Activated CD4-positive, alpha-beta T cell treated with anti-CD3 and anti-CD28 coated beads, Interleukin-2, amount 50 U/mL, for 16 hours (primary cell): ENCODE measurements at regions not wholly inside any gene's neighbourhood (a gene's known extent, or its start where the extent isn't known, plus 50 kb on each side); places are given as distances from the start of the nearest gene placed in this dataset.
A peak's percentile ranks its signal among the peaks of the same experiment; 100 is the strongest.

Source experiments
- DNase-seq: peaks from one replicate; pipeline ENCODE4 v3.0.0-alpha.2; 2020

DNA sequence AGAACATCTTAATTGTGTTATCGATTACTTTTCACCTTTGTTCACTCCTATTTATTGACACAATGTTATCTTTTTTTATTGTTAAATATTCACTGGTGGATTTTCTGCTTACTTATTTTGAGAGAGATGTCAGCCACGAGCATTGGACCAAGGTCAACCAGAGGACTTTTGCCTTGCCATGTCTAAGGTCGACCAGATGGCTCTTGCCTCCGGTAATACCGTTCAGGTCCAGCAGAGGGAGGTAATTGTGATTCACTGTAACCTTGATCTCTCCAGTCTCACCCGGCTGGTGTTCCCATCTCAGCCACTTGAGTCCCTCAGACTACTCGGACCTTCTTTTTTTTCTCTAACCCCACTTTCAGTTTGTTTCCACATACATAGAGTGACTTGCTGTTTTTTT, 1438.1 kb downstream of the UQCRFS1 start:
- DNase-seq = peak; percentile 29

DNA sequence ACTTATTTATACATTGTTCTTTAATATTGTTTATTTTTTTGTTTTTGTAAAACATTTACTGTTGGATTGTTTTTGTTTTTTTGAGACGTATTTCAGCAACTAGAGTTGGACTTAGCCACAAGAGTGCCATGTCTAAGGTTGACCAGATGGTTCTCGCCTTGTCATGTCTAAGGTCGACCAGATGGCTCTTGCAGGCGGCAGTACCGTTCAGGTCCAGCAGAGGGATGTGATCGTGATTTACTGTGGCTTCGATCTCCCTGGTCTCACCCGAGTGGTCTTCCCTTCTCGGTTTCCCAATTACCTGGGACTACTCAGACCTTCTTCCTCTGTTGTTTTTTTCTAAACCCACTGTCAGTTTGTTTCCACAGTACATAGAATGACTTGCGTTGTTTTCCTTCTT, 1438.6 kb downstream of the UQCRFS1 start:
- DNase-seq = no peak

DNA sequence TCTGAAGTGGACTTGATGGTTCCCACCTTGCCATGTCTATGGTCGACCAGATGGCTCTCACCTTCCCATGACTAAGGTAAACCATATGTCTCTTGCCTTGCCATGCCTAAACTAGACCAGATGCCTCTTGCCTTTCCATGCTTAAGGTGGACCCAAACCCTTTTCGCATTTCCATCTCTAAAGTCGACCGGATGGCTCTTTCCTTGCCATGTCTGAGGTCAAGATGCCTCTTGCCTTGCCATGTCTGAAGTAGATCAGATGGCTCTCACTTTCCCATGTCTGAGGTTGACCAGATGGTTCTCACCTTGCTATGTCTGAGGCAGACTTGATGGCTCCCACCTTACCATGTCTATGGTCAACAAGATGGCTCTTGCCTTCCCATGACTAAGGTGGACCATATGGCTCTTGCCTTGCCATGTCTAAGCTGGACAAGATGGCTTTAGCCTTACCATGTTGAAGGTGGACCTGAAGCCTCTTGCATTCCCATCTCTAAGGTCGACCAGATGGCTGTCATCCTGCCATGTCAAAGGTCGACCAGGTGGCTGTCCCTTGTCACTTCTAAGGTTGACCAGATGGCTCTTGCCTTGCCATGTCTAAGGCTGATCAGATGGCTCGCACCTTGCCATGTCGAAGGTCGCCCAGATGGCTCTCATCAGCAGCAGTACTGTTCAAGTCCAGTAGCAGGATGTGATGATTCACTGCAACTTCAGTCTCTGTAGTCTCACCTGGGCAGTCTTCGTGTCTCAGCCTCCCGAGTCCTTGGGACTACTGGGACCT, 1439.4 kb downstream of the UQCRFS1 start:
- no peak for DNase-seq

DNA sequence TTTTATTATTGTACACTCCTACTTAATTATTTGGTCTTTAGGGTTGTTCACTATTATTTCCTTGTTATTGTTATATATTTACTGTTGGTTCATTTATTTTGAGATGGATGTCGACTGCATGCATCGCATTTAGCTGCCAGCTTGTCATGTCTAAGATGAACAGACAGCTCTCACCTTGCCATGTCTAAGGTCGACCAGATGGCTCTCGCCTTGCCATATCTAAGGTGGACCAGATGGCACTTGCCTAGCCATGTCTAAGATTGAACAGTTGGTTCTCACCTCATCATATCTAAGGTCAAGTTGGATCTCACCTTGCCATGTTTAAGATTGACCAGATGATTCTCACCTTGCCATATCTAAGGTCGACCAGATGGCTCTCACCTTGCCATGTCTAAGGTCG, 1440.9 kb downstream of the UQCRFS1 start:
- no peak for DNase-seq

DNA sequence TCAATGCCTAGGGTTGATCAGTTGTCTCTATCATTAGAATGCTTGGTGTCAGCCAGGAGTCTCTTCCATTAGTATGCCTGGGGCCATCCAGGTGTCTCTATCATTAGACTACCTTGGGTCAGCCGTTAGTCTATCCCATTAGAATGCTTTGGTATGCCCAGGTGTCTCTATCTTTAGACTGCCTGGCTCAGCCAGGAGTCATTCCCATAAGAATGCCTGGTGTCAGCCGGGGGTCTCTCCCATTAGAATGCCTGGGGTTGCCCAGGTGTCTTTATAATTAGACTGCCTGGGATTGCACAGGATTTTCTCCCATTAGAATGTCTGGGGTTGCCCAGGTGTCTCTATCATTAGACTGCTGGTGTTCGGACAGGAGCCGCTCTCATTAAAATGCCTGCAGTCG, 1442.9 kb downstream of the UQCRFS1 start:
- no peak for DNase-seq

DNA sequence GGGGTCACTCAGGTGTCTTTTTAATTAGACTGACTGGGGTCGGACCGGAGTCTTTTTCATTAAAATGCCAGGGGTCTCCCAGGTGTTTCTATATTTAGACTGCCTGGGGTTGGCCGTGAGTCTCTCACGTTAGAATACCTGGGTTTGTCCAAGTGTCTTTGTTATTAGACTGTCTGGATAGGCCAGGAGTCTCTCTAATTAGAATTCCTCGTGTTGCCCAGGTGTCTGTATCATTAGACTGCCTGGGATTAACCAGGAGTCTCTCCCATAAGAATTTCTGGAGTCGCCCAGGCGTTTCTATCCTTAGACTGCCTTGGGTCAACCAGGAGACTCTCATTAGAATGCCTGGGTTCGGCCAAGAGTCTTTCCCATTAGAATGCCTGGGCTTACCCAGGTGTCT, 1445.7 kb downstream of the UQCRFS1 start:
- DNase-seq = no peak

DNA sequence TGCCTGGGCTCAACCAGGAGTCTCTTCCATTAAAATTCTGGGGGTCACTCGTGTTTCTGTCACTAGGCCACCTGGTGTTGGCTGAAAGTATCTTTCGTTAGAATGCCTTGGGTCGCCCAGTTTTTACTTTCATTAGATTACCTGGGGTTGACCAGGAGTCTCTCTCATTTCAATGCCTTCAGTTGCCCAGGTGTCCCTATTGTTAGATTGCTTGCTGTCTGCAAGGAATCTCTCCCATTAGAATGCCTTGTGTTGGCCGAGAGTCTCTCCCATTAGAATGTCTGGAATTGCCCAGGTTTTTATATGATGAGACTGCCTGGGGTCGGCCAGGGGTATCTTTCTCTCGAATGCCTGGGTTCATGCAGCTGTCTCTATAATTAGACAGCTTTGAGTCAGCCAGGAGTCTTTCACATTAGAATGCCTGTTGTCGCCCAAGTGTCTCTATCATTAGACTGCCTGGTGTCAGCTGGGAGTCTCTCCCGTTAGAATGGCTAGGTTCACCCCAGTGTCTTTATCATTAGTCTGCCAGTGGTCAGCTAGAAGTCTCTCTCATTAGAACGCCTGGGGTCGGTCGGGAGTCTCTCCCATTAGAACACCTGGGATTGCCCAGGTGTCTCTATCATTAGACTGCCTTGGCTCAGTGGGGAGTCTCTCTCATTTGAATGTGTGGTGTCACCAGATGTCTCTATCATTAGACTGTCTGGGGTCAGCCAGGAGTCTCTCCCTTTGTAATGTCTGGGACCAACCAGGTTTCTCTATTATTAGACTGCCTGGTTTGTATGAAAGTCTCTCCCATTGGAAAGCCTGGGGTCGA, 1446.8 kb downstream of the UQCRFS1 start:
- no peak for DNase-seq

DNA sequence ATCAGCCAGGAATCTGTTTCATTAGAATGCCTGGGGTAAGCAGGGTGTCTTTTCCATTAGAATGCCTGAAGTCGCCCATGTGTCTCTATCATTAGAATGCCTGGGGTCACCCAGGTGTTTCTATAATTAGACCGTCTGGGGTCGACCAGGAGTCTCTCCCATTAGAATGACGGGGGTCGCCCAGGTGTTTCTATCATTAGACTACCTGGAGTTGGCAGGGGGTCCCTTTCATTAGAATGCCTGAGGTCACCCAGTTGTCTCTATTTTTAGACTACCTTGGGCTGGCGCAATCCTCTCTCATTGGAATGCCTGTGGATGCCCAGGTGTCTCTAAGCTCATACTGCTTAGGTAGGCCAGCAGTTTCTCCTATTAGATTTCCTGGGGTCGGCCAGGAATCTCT, 1447.6 kb downstream of the UQCRFS1 start:
- DNase-seq = no peak

DNA sequence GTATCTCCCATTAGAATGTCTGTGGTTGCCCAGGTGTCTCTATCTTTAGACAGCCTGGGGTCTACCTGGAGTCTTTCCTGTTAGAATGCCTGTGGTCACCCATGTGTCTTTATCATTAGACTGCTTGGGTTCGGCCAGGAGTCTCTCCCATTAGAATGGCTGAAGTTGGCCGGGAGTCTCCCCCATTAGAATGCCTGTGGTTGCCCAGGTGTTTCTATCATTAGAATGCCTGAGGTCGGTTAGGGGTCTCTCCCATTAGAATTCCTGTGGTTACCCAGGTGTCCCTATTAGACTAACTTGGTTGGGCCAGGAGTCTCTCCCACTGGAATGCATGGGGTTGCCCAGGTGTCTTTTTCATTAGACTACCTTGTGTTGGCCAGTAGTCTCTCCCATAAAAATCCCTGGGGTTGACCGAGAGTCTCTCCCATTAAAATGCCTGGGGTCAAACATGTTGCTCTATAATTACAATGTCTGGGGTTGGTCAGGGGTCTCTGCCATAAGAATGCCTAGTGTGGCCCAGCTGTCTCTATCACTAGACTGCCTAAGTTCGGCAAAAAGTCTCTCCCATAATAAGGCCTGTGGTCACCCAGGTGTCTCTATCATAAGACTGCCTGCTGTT, 1448.7 kb downstream of the UQCRFS1 start:
- DNase-seq = no peak

DNA sequence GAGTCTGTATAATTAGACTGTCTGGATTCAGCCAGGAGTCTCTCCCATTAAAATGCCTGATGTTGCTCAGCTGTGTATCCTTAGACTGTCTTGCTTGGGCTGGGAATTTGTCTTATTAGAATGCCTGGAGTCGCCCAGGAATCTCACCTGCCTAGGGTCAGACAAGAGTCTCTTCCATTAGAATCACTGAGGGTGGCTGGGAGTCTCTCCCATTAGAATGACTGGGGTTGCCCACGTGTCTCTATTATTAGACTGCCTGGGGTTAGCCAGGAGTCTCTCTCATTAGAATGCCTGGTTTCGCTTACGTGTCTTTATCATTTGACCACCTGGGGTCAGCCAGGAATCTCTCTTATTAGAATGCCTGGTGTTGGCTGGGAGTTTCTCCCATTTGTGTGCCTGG, 1450.0 kb downstream of the UQCRFS1 start:
- DNase-seq = no peak

DNA sequence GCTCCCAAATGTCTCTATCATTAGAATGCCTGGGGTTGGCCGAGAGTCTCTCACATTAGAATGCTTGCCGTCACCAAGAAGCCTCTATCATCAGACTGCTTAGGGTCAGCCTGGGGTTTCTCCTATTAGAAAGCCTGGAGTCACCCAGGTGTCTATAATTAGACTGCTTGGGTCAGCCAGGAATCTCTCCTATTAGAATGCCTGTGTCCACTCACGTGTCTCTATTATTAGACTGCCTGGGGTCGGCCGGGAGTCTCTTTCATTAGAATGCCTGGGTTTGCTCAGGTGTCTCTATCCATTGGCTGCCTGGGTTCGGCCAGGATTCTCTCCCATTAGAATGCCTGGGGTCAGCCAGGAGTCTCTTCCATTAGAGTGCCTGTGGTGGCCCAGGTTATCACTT, 1453.1 kb downstream of the UQCRFS1 start:
- DNase-seq = no peak

DNA sequence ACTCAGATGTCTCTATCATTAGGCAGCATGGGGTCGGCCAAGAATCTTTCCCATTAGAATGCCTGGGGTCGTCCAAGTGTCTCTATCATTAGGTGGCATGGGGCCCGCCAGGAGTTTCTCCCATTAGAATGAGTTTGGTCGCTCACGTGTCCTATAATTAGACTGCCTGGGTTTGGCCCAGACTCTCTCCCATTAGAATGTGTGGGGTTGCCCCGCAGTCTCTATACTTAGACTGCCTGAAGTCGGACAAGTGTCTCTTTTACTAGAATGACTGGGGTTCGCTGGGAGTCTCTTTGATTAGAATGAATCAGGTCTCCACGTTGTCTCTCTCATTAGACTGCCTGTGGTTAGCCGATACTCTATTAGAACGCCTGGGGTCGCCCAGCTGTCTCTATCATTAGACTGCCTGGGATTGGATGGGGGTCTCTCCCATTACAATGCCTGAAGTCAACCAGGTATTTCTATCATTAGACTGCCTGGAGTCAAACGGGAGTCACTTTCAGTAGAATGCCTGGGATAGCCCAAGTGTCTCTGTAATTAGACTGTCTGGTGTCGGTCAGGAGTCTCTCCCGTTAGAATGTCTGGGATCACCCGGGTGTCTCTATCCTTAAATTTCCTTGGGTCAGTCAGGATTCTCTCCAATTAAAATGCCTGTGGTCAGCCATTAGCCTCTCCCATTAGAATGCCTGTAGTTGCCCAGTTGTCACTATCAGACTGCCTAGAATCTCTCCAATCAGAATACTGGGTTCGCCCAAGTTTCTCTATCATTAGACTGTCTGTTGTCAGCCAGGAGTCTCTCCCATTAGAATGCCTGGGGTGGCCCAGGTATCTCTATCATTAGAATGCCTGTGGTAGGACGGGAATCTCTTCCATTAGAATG, 1454.1 kb downstream of the UQCRFS1 start:
- DNase-seq = no peak

DNA sequence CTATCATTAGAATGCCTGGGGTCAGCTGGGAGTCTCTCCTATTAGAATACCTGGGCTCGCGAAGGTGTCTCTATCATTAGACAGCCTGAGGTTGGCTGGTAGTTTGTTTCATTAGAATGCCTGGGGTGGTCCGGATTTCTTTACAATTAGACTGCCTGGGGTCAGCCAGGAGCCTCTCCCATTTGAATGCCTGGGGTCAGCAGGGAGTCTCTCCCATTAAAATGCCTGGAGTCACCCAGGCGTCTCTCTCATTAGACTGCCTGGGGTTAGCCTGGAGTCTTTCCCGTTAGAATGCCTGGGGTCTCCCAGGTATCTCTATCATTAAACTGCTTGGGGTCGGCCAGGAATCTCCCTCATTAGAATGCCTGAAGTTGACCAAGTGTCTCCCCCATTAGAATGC, 1458.3 kb downstream of the UQCRFS1 start:
- DNase-seq = no peak

DNA sequence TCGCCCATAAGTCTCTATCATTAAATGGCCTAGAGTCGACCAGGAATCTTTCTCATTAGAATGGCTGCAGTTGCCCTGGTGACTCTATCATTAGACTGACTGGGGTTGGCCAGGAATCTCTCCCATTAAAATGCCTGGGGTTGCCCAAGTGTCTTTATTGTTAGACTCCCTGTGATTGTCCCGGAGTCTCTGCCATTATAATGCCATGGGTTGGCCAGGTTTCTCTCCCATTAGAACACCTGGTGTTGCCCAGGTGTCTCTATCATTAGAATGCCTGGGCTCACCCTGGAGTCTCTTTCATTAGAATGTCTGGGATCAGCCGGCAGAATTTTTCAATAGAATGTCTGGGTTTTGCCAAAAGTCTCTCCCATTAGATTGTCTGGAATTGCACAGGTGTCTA, 1459.3 kb downstream of the UQCRFS1 start:
- no peak for DNase-seq

DNA sequence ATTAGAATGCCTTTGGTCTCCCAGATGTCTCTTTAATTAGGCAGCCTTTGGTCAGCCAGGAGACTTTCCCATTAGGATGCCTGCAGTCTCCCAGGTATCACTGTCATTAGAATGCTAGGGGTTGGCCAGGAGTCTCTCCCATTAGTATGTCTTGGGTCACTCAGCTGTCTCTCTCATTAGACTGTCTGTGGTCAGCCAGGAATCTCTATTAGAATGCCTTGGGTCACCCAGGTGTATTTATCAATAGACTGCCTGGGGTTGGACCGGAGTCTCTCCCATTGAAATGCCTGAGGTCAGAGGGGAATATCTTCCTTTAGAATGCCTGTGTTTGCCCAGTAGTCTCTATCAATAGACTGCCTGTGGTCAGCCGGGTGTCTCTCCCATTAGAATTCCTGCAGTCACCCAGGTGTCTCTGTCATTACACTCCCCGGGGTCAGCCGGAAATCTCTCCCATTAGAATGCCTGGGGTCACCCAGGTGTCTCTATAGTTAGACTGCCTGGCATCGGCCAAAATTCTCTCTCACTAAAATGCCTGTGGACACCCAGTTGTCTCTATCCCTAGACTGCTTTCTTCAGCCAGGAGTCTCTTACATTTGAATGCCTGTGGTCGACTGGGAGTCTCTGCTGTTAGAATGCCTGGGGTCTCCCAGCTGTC, 1460.3 kb downstream of the UQCRFS1 start:
- no peak for DNase-seq

DNA sequence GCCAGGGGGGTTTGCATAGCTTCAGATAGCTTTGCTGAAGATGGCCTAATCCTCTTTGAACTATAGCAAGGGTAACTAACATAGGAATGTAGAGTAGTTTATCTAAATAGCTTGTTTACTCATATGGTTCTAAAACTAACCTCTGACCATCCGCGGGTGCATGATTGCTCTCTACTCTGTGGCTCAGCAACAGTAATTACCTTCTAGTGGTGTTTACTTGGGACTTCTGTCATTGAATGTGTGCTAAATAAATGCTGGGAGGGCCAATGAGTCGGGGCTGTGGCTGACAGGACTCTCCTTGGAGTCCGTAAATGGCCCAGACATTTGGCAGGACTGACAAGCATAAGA, 1461.9 kb downstream of the UQCRFS1 start:
- no peak for DNase-seq

DNA sequence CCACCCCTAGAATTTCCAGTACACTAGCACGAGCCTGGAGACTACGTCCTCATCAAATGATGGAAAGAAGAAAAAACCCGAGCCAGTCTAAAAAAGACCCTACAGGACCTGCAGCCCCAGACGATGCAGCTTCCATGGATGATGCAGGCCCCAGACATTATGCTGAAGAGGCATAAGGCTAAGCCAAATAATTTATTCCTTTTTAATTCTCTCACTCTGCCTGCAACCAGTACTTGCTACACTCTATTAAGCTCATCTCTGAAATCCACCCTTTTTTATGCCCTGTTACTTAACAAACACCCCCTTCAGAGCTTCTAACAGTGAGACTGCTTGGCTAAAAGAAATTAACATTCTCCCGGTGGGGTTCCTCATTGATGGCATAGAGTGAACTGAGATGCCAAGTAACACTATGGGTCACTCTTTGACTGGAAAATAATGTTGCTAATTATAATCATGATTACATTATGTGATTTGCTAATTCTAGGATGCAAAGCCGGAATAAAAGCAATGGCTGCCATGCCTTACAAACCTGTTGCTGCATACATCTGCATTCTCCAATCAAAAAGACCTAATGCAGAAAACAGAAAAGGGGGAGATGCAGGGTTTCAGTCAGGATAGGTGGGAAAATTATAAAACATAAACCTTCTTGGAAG, 1462.4 kb downstream of the UQCRFS1 start:
- DNase-seq = no peak

DNA sequence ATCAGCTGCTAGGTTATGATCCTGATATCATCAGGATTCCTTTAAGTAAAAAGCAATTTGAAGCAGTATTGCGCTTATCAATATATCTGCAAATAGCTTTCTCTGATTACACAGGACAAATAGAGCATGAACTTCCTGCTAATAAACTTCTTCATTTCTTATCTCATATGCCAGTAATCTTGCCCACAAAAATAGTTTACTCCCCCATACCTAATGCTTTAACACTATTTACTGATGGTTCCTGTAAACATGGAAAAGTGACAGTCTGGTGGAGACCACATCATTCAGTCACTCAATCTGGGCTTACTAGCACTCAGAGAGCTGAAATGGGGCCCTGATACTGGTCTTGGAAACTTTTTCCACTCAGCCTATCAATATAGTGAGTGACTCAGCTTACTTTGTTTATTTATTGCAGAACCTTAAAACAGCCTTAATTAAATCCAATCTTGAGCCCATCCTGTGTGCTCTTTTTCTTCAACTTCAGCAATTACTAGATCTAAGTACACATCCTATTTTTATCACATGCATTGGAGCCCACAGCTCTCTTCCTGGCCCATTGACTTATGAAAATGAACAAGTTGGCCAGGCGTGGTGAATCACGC, 1464.3 kb downstream of the UQCRFS1 start:
- DNase-seq = no peak

DNA sequence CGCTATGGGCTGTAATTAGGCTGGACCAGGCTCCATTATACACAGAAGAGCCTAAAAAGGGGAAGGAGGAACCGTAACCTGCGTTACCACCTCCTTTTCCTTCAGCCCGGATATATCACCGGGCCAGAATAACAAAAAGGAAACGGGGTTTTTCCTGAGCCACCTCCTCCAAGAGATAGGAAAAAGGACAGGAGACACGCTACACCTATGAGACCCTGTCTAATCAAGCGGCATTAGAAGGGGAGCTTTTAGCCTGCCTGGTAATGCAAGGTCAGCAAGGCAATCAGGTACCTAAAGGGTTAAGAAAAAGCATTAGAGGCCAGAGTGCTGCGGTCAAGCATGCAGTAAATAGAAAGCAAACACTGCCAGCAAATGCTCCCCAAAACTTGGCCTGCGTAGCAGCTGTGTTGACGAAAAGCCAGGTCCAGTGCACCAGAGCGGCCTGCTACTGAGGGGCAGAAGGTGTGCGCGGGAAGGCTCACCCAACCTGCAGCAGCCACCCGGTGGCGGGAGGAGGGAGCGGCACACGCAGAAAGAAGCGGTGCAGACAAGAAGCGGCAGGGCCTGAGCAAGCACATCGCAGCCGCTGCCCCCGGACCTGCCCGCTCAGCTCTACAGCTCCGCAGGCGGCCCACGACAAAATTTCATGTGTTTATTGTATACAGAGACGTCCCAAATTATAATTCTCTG, 1466.1 kb downstream of the UQCRFS1 start:
- DNase-seq = no peak

DNA sequence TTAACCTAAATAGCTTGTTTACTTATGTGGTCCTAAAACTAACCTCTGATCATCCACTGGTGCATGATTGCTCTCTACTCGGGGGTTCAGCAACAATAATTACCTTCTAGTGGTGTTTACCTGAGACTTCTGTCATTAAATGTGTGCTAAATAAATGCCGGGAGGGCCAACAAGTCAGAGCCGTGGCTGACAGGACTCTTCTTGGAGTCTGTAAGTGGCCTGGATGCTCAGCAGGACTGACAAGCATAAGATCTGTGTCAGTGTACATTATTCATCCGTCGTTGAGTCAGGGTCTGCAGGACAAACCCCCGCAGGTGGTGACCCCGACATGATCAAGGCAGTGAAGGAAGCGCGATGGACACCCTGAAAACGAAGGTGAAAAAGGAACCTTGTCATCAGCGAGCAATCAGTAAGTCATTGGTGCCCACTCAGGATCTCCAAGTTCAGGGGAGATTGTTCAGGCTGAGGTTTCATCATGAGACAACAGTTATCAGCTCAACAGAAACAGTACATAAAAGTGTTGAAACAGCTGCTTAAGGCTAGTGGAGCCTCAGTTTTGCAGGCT, 1466.9 kb downstream of the UQCRFS1 start:
- no peak for DNase-seq
